IMR-90 (cell line): ENCODE measurements at regions not wholly inside any gene's neighbourhood (a gene's known extent, or its start where the extent isn't known, plus 50 kb on each side); places are given as distances from the start of the nearest gene placed in this dataset.

Experiments
- ATAC-seq: fragments of 200-7000 bp; cut with Tn5 transposase; 2 replicates; pipeline ENCODE4 v1.9.1; 2020; ENCODE audit warnings: low read depth, mild to moderate bottlenecking, moderate library complexity
- BruUV-seq: library from RNA; stranded (reverse); fragments of 400-500 nt; replicated peaks from 2 replicates; lab custom pipeline; 2021; lab: Mats Ljungman, UMichigan
- CTCF ChIA-PET: fragments of 300-600 bp; formaldehyde crosslinking; extraction: SDS; loops from one replicate; lab custom pipeline; 2021; ENCODE audit warnings: antibody characterized with exemption; lab: Yijun Ruan, JAX
- POLR2A ChIA-PET: fragments of 300-600 bp; sonication (Branson Sonifier 250); formaldehyde crosslinking; loops from one replicate; lab custom pipeline; 2022; ENCODE audit warnings: antibody characterized with exemption; ENCODE audit not compliant: unreplicated experiment; lab: Charles Lee
- DNase-seq: peaks from one replicate; pipeline ENCODE4 v3.0.0; 2013
- H2AFZ ChIP-seq: replicated peaks from 2 replicates; pipeline ENCODE3; 2013; ENCODE audit warnings: low read length, mild to moderate bottlenecking; ENCODE audit not compliant: poor library complexity
- H2AK5ac ChIP-seq: 2 replicates; pipeline ENCODE4 v1.6.1; 2013; ENCODE audit warnings: low read depth, low read length, inconsistent platforms
- H2AK9ac ChIP-seq: replicated peaks from 2 replicates; pipeline ENCODE3; 2013; ENCODE audit warnings: mild to moderate bottlenecking, low read depth, low read length, moderate library complexity; ENCODE audit not compliant: poor library complexity
- H2BK120ac ChIP-seq: 2 replicates; pipeline ENCODE4 v1.6.1; 2013; ENCODE audit warnings: low read depth, low read length, inconsistent platforms
- H2BK15ac ChIP-seq: 3 replicates; pipeline ENCODE4 v1.6.1; 2013; ENCODE audit warnings: low read depth, low read length, inconsistent platforms
- H2BK20ac ChIP-seq: 2 replicates; pipeline ENCODE4 v1.6.1; 2013; ENCODE audit warnings: low read depth, mild to moderate bottlenecking, inconsistent platforms, low read length, moderate library complexity
- H2BK5ac ChIP-seq: 2 replicates; pipeline ENCODE4 v1.6.1; 2013; ENCODE audit warnings: mild to moderate bottlenecking, low read depth, low read length, inconsistent platforms; ENCODE audit not compliant: poor library complexity, severe bottlenecking
- H3K14ac ChIP-seq: replicated peaks from 2 replicates; pipeline ENCODE4 v1.6.1; 2013; ENCODE audit warnings: low read depth, low read length, inconsistent platforms
- H3K18ac ChIP-seq: 2 replicates; pipeline ENCODE4 v1.6.1; 2013; ENCODE audit warnings: low read depth, low read length, control low read depth
- H3K23ac ChIP-seq: 2 replicates; pipeline ENCODE4 v1.6.1; 2013; ENCODE audit warnings: low read depth, low read length, inconsistent platforms
- H3K27ac ChIP-seq: 2 replicates; pipeline ENCODE4 v1.5.1; 2013; ENCODE audit warnings: mild to moderate bottlenecking, control low read depth, low read length; ENCODE audit not compliant: insufficient read depth
- H3K27me3 ChIP-seq: 2 replicates; pipeline ENCODE4 v1.6.1; 2013; ENCODE audit warnings: low read length; ENCODE audit not compliant: control insufficient read depth, insufficient read depth
- H3K36me3 ChIP-seq: 2 replicates; pipeline ENCODE4 v1.6.1; 2013; ENCODE audit warnings: low read length, mixed read lengths; ENCODE audit not compliant: control insufficient read depth, insufficient read depth
- H3K4ac ChIP-seq: 2 replicates; pipeline ENCODE4 v1.6.1; 2013; ENCODE audit warnings: low read depth, low read length, inconsistent platforms
- H3K4me1 ChIP-seq: 2 replicates; pipeline ENCODE4 v1.6.1; 2013; ENCODE audit warnings: low read length, mixed read lengths; ENCODE audit not compliant: control insufficient read depth, insufficient read depth
- H3K4me2 ChIP-seq: 2 replicates; pipeline ENCODE4 v1.6.1; 2013; ENCODE audit warnings: low read depth, mild to moderate bottlenecking, control low read depth, low read length, moderate library complexity
- H3K4me3 ChIP-seq: 2 replicates; pipeline ENCODE4 v1.5.1; 2013; ENCODE audit warnings: low read depth, mild to moderate bottlenecking, control low read depth, low read length, moderate library complexity; ENCODE audit not compliant: insufficient read depth
- H3K56ac ChIP-seq: 2 replicates; pipeline ENCODE4 v1.6.1; 2013; ENCODE audit warnings: low read length, inconsistent platforms; ENCODE audit not compliant: insufficient read depth; ENCODE audit errors: extremely low read depth
- H3K79me1 ChIP-seq, 2 experiments: 2 replicates each; pipeline ENCODE4 v1.6.1; 2013; ENCODE audit warnings: low read length in 2 of 2, inconsistent platforms in 1 of 2, low read depth in 1 of 2
- H3K9ac ChIP-seq: 2 replicates; pipeline ENCODE4 v1.6.1; 2013; ENCODE audit warnings: low read depth, low read length, control low read depth
- H3K9me1 ChIP-seq: 2 replicates; pipeline ENCODE4 v1.6.1; 2013; ENCODE audit warnings: low read length, inconsistent platforms; ENCODE audit not compliant: insufficient read depth
- H3K9me3 ChIP-seq: 2 replicates; pipeline ENCODE4 v1.6.1; 2013; ENCODE audit warnings: low read length; ENCODE audit not compliant: control insufficient read depth, insufficient read depth
- H4K20me1 ChIP-seq: 2 replicates; pipeline ENCODE4 v1.6.1; 2013; ENCODE audit warnings: low read length, inconsistent platforms; ENCODE audit not compliant: insufficient read depth
- H4K5ac ChIP-seq: 2 replicates; pipeline ENCODE4 v1.6.1; 2013; ENCODE audit warnings: mild to moderate bottlenecking, low read depth, low read length, control low read depth
- H4K8ac ChIP-seq, 2 experiments: 2 replicates each; pipeline ENCODE4 v1.6.1; 2013; ENCODE audit warnings: low read depth in 2 of 2, low read length in 2 of 2, control low read depth in 1 of 2, inconsistent platforms in 1 of 2
- H4K91ac ChIP-seq: 2 replicates; pipeline ENCODE4 v1.6.1; 2013; ENCODE audit warnings: low read depth, low read length, inconsistent platforms; ENCODE audit not compliant: insufficient read depth
- MAZ ChIP-seq: IDR thresholded peaks from 2 replicates; pipeline ENCODE4 v1.6.1; 2012; ENCODE audit warnings: low read depth, mild to moderate bottlenecking, low read length, improper control_type of control experiment, moderate library complexity, borderline replicate concordance
- MXI1 ChIP-seq: IDR thresholded peaks from 2 replicates; pipeline ENCODE4 v1.6.1; 2012; ENCODE audit warnings: low read depth, mild to moderate bottlenecking, low read length, moderate library complexity, borderline replicate concordance
- NFE2L2 ChIP-seq: fragments of 150-350 bp; IDR thresholded peaks from 2 replicates; pipeline ENCODE4 v1.6.1; 2016; ENCODE audit warnings: low read depth, mild to moderate bottlenecking, low read length
- RAD21 ChIP-seq: IDR thresholded peaks from 2 replicates; pipeline ENCODE4 v1.6.1; 2012; ENCODE audit warnings: low read length, improper control_type of control experiment
- WGBS, 2 experiments: methylation state at CpG; one replicate each; pipeline versions ENCODE4 v1.1.5 to v1.1.7; 2013; ENCODE audit warnings: missing lambda C conversion rate in 2 of 2; ENCODE audit not compliant: insufficient read length in 1 of 2; ENCODE audit errors: extremely low coverage in 2 of 2; 5-methylcytosine and 5-hydroxymethylcytosine counted together
- dilution Hi-C: fragments of 300-500 bp; cut with HindIII; formaldehyde crosslinking; loops from one replicate; pipeline ENCODE4 v1.14.3; 2018; ENCODE audit warnings: low sequenced_read_pairs; ENCODE audit not compliant: unreplicated experiment
- in situ Hi-C: fragments of 300-500 bp; cut with MboI; formaldehyde crosslinking; loops from 3 replicates; pipeline ENCODE4 v1.14.3; 2019; ENCODE audit warnings: low sequenced_read_pairs, inconsistent platforms, mixed read lengths
- intact Hi-C: fragments of 100-400 bp; cut with micrococcal nuclease; formaldehyde crosslinking; loops from 2 replicates; pipeline ENCODE4 v1.10.0; 2022

DNA sequence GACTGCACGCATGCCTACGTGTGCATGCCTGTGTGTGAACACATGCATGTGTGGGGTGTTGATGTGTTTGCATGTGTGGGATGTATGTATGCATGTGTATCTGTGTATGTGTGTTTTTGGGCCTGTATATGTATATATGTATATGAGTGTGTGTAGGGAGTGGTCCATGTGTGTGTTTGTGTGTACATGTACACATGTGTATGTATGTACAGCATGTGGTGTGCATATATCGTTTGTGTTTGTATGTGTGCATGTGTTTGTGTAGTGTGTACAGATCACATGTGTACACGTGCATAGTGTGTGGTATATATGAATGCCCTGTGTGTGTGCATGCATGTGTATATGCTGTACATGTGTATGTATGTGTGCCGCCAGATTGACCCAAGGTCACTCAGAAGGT lies 54.2 kb upstream of the ASB18 start:
- no TSS peak for BruUV-seq
- Histone ChIP-seq H3K36me3 (no peaks in the 10 kb centered on the region), H2AFZ (no peak overlapping the region), H3K56ac (no peak overlapping the region), H4K91ac (no peak overlapping the region), H3K4ac (no peak overlapping the region), H3K79me1 (no peaks in the 10 kb centered on the region), H3K4me3 (no peak overlapping the region), H2BK15ac (no peak overlapping the region), H3K4me2 (no peak overlapping the region), H3K27ac (no peak overlapping the region), H4K20me1 (no peaks in the 10 kb centered on the region), H3K9me1 (no peaks in the 10 kb centered on the region), H3K9ac (no peak overlapping the region), H2AK5ac (no peak overlapping the region), H3K27me3 (peaks cover 2% of the 10 kb centered on the region; the same call in 1 of the 2 replicates), H3K14ac (no peak overlapping the region), H3K4me1 (no peaks in the 10 kb centered on the region), H3K9me3 (no peaks in the 10 kb centered on the region), H2BK120ac (no peak overlapping the region), H2AK9ac (no peak overlapping the region), H4K8ac (no peak overlapping the region), H2BK5ac (no peak overlapping the region), H4K5ac (no peak overlapping the region), H2BK20ac (no peak overlapping the region), H3K23ac (no peak overlapping the region), H3K18ac (no peak overlapping the region)
- dilution Hi-C loops, result no loop called here
- 100% methylated on average over 3 of the region's 5 CpGs; no CpG with 5 or more reads in 1 of the 2 experiments for WGBS, 2 experiments
- intact Hi-C loops, result no loop called here
- TF ChIP-seq RAD21 (no peak), MAZ (no peak), MXI1 (no peak), NFE2L2 (no peak)
- ATAC-seq (no peak), DNase-seq (no peak)
- in situ Hi-C loops, result loop anchor here (25.0 kb wide), 1 partner anchor 531 kb away; no protein-coding TSS in a partner anchor
- POLR2A ChIA-PET, result no interaction called here
- CTCF ChIA-PET, result no interaction called here
